HEK293T (cell line): ENCODE measurements at regions not wholly inside any gene's neighbourhood (a gene's known extent, or its start where the extent isn't known, plus 50 kb on each side); places are given as distances from the start of the nearest gene placed in this dataset.

Experiments
- BHLHE40 ChIP-seq: fragments of 450-650 bp; IDR thresholded peaks from 2 replicates; pipeline ENCODE4 v1.6.1; 2016; ENCODE audit warnings: mild to moderate bottlenecking, moderate library complexity, borderline replicate concordance
- CTBP1 ChIP-seq: fragments of 450-650 bp; IDR thresholded peaks from 2 replicates; pipeline ENCODE4 v1.6.1; 2016; ENCODE audit warnings: borderline replicate concordance
- FOXA1 ChIP-seq: fragments of 450-650 bp; IDR thresholded peaks from 2 replicates; pipeline ENCODE4 v1.6.1; 2016; ENCODE audit warnings: mild to moderate bottlenecking
- FOXK2 ChIP-seq: fragments of 450-650 bp; IDR thresholded peaks from 2 replicates; pipeline ENCODE4 v1.6.1; 2016; ENCODE audit warnings: mild to moderate bottlenecking
- FOXM1 ChIP-seq: fragments of 450-650 bp; IDR thresholded peaks from 2 replicates; pipeline ENCODE4 v1.6.1; 2017; ENCODE audit warnings: mild to moderate bottlenecking, borderline replicate concordance
- L3MBTL2 ChIP-seq: fragments of 450-650 bp; conservative IDR thresholded peaks from 2 replicates; pipeline ENCODE4 v1.6.1; 2016; ENCODE audit warnings: mild to moderate bottlenecking
- LEF1 ChIP-seq: fragments of 450-650 bp; IDR thresholded peaks from 2 replicates; pipeline ENCODE4 v1.6.1; 2017; ENCODE audit warnings: mild to moderate bottlenecking, borderline replicate concordance
- NFRKB ChIP-seq: fragments of 450-650 bp; IDR thresholded peaks from 2 replicates; pipeline ENCODE4 v1.6.1; 2016; ENCODE audit warnings: mild to moderate bottlenecking, moderate library complexity
- SP1 ChIP-seq: fragments of 450-650 bp; IDR thresholded peaks from 2 replicates; pipeline ENCODE4 v1.6.1; 2017
- SUZ12 ChIP-seq: fragments of 450-650 bp; IDR thresholded peaks from 2 replicates; pipeline ENCODE4 v1.6.1; 2016; ENCODE audit warnings: mild to moderate bottlenecking
- TARDBP ChIP-seq: fragments of 450-650 bp; IDR thresholded peaks from 2 replicates; pipeline ENCODE4 v1.6.1; 2016

- TF ChIP-seq FOXA1 (no peak), NFRKB (no peak), L3MBTL2 (no peak), FOXK2 (no peak), BHLHE40 (no peak), SUZ12 (no peak), FOXM1 (no peak), SP1 (no peak), TARDBP (no peak), CTBP1 (no peak), LEF1 (no peak)
Observed at GRCh38 chr10:25117757-25118156, 57.0 kb upstream of the GPR158 start.
